ENCODE measurements at regions not wholly inside any gene's neighbourhood (a gene's known extent, or its start where the extent isn't known, plus 50 kb on each side); places are given as distances from the start of the nearest gene placed in this dataset.

- TF ChIP-seq CTCF (IDR thresholded peaks at IDR 0.05; ENCODE audit: low read depth, low read length, missing input control) = no peak
- no peak for TF ChIP-seq HNF4A (conservative IDR thresholded peaks at IDR 0.05)
- no peak for TF ChIP-seq RAD21 (IDR thresholded peaks at IDR 0.05)
- no peak for TF ChIP-seq NR2F2 (IDR thresholded peaks at IDR 0.05)
- no peak for TF ChIP-seq MAX (IDR thresholded peaks at IDR 0.05)
- no peak for TF ChIP-seq EGR1 (IDR thresholded peaks at IDR 0.05; ENCODE audit: low read depth in 2 of 2)
- no peak for TF ChIP-seq JUND (IDR thresholded peaks at IDR 0.05)
Observed at GRCh38 chr13:68944272-68944671, 1163.4 kb upstream of the ATXN8OS start.
